DMS 273 (cell line): ENCODE measurements at regions not wholly inside any gene's neighbourhood (a gene's known extent, or its start where the extent isn't known, plus 50 kb on each side); places are given as distances from the start of the nearest gene placed in this dataset.
"Not testable (repeated sequence)": the region's sequence is repeated elsewhere in the genome, so short reads cannot be mapped to it uniquely, and the experiment has no call there.

ENCODE experiments used
- DNase-seq: peaks from one replicate; lab custom pipeline; 2025; ENCODE audit not compliant: unreplicated experiment; lab: John Stamatoyannopoulos, UW

DNA sequence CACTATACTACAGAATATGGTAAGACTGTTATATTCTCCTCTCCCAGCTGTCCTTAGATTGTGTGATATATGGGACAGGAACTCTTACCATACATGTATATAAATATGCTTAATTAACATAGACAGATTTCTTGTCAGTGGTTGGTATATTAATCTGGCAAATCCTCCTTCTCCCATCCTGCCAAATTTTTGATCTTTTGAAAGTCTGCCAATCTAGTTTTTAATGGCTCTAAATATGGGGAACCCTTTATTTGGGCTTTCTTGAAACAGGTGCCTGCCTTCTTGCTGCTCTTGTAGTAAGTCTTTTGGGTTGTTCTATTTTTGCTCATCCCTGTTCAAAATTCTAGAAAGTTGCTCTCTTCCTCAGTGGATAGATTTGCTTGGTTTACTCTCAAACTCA lies 63.5 kb downstream of the SPATA31D1 start:
- peak; percentile 4 for DNase-seq

DNA sequence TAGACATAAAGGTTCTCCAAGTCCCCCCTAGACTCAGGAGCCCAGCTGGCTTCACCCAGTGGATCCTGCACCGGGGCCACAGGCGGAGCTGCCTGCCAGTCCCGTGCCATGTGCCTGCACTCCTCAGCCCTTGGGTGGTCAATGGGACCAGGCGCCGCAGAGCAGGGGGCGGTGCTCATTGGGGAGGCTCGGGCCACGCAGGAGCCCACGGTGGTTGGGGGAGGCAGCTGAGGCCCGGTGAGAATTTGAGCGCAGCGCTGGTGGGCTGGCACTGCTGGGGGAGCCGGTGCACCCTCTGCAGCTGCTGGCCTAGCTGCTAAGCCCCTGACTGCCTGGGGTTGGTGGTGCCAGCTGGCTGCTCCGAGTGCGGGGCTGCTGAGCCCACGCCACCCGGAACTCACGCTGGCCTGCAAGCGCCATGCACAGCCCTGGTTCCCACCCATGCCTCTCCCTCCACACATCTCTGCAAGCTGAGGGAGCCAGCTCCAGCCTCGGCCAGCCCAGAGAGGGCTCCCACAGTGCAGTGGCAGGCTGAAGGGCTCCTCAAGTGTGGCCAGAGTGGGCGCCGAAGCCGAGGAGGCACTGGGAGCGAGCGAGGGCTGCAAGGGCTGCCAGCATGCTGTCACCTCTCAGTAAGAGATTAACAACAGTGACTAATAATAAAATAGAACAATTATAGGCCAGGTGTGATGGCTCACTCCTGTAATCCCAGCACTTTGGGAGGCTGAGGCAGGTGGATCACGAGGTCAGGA lies 65.9 kb downstream of the SPATA31D1 start:
- no peak for DNase-seq

DNA sequence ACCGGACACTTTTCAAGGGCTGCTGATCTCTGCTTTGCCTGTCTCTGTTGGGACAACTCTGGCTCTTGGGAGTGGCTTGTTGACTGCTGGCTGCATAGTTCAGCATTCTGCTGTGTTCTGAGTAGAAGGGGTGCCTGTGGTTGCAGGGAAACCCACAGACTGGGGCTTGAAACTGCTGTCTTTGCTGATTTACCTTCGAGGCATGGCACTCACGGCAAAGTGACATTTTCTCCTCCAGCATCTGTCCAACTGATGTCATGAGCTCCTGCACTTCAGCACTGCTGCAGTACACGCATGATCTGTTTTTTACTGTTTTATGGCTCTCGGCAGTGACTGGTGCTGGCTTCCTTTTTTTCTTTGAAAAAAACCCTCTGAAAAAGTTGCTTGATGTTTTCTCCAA lies 69.2 kb downstream of the SPATA31D1 start:
- DNase-seq: no peak

- not testable (repeated sequence) for DNase-seq
These were observed 73.2 kb downstream of the SPATA31D1 start for GRCh38 chr9:82061801-82062200.

DNA sequence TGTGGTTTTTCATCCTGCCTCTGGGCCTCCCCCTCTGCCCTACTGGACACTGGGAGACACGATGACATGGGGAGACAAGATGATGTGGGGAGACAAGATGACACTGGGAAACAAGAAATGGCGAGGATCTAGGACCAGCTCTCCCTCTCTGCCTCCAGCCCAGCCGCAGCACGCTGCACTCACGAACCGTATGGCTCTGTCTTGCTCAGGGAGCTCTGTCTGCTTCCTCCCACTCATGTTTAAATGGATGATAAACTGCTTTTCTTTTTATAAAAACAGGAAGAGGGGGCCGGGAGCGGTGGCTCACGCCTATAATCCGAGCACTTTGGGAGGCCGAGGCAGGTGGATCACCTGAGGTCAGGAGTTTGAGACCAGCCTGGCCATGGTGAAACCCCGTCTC lies 73.7 kb downstream of the SPATA31D1 start:
- no peak for DNase-seq

DNA sequence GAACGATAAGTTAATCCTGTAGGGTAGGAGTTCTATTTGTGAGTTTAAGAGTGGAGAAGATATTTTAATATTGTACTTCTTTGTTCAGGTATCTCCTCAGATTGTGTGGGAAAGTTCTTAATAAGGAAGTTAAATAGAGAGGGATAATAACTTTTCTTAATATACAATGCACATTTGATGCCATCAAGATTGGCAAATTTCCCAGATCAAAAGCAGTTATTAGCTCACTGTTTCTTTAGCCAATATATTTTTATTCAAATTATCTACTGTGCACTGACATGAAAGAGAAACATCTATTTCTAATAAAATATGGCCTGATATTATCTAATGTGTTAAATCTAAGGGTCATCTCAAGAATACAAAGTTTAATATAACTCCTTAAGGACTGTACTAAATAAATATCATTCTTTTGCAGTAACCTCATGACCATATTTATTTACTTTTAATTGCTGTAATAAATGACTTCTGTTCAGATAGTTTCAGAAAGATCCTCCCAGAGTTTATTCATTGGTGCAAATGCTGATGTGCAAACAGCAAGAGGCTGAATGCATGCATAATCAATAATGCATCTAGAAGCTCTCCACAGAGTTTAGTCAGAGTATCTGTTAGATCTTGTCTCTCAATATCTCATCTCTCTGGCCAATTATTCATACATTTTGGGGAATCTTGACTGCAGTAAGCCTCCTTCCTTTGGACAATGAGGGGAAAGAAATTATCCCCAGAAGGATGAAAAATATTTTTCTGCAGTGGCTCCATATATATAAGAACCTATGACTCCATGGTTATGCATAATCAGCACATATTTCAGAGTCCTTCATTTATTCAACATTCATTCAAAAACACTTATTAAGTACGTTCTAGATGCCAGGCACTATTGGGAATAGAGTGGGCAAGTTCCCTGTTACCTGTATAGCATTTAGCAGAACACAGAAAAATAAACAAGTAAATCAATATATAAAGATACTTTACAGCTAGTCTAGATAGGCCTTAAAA lies 85.3 kb downstream of the SPATA31D1 start:
- DNase-seq: no peak

- no peak for DNase-seq
These were observed 91.7 kb downstream of the SPATA31D1 start for GRCh38 chr9:82080265-82080664.

DNA sequence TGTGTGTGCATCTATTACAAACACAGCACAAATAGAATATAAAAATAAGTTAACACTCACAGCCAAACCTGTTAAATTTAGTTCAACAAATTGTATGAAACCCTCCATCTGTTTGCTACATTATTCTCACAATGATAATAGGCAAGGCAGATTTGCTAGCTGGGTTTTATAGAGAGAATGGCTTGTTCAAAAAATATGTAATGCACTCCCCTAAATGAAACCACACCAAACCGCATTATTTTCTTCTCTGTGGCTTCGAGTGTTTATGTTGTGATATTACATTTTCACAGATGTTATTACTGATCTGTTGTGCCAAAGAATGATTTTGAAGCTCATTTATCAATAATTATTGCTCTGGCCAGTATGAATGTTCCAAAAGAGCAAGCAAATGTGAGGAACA lies 92.9 kb downstream of the SPATA31D1 start:
- no peak for DNase-seq

GRCh38 chr9:82082563-82082962 lies 94.0 kb downstream of the SPATA31D1 start:
- DNase-seq: no peak

DNA sequence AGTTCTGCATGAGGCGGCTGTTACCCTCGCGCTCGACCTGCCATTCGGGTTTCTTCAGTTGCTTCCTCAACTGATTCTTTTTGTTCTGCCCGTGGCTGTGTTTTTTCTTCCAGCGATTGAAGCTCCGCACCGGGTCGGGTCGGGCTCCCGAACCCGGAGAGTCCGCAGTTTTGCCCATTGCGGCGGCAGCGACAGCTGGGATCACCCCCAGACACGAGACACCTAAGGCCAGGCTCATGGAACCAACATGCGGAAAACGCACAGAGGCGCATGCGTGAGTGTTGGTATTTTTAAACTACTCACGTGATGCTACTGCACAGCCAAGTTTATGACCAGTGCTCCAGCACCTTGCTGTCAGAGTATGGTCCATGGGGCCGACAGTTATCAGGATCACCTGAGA lies 100.0 kb downstream of the SPATA31D1 start:
- no peak for DNase-seq

- DNase-seq: no peak
These were observed 101.5 kb downstream of the SPATA31D1 start for GRCh38 chr9:82090046-82090445.

- no peak for DNase-seq
These were observed 102.5 kb downstream of the SPATA31D1 start for GRCh38 chr9:82091100-82091499.

DNA sequence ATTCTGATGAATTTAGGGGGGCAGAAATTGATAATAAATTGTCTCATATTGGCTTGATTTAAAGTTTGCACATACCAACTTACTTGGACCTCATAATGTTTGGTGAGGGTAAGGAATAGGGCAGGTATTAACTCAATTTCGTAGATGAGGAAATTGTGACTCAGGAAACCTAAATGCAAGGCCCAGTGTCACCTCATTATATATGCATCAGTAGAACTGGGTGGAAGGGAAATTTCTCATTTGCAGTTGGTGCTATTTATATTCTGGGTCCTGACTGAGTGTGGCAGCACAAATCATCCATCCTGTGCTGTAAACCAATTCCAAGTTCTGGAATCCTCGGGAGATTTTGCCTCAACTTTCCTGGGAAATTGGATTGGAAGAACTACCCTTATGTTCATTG lies 103.0 kb downstream of the SPATA31D1 start:
- DNase-seq: no peak

DNA sequence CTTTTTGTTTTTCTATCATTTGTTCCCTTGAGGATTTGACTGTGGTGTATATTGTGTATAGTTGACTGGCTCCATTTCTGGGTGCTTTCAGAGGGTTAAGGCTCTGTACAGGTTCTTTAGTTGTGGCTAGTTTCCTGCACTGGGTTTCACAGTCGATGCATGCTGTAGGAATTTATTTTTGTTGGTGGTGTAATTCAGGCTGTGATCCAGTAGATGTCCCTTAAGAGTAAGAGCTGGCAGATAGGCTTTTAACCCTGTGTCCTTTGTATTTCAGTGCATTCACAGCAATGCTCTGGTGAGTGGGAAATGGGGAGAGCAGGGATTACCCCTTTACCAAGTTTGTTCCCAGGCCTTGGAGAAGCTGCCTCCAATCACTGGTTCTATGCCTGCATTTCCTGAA lies 112.9 kb downstream of the SPATA31D1 start:
- peak; percentile 17 for DNase-seq

DNA sequence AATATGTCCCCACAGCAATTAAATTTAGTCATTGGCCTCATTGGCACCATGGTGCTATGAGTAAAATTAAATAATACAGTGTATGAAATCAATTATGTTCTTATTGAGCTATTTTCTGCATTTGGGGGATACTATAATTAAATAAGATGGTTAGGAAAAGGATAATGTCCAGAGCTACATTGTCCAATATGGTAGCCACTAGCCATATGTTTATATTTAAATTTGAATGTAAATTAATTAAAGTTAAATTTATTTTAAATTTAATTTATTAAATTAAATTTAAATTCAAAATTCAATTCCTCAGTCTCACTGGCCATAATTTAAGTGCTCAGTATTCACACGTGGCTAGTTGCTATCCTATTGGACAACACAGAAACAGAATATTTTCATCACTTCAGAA lies 115.7 kb downstream of the SPATA31D1 start:
- DNase-seq: no peak

GRCh38 chr9:82105729-82106128 lies 117.2 kb downstream of the SPATA31D1 start:
- no peak for DNase-seq

GRCh38 chr9:82106536-82106935 lies 118.0 kb downstream of the SPATA31D1 start:
- DNase-seq: no peak

DNA sequence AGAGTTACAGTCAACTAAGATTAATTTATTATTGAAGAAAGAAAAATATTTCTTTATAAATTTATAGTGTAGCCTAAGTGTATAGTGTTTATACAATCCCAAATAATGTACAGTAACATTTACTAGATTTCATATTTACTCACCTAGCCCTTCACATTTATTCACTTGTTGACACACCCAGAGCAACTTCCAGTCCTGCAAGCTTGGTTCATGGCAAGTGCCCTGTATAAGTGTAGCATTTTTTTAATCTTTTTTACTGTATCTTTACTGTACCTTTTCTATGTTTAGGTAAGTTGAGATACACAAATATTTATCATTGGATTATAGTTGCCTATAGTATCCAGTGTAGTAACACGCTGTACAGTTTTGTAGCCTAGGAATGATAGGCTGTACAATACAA lies 119.9 kb downstream of the SPATA31D1 start:
- no peak for DNase-seq

DNA sequence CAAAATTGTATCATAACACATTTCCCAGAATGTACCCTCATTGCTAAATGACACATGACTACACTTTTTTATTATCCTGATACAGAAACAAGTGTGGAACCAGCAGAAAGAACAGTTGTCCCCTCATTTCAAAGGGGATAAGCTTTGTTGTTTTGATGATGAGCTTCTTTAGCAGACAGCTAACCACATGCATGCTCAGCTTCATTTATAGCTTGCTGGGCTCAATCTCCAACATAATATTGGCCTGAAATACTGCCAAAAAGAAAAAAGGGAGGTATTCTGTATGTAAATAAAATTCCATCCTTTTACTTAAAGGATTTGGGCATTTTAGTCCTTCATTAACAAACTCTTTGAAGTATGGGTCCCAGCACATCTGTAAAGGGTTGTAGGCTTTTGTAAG lies 120.4 kb downstream of the SPATA31D1 start:
- no peak for DNase-seq

DNA sequence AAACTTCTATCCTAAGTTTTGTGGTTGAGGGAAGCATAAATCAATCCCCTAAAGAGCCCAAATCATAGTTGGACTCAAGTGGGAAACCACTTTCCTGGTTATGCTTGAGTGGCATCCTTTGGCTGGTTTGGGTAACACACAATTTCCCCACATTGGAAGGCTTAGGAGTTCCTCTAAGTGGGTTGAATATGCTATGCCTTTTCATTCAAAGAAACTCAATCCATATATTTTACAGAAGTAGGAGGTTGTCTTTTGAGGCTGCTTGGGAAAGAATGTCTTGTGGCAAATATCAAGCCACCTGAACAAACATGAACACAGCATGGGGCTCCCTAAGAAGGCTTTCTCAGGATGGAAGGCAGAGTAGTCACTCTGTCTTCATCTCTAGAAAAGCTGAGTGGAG lies 121.1 kb downstream of the SPATA31D1 start:
- DNase-seq: no peak

DNA sequence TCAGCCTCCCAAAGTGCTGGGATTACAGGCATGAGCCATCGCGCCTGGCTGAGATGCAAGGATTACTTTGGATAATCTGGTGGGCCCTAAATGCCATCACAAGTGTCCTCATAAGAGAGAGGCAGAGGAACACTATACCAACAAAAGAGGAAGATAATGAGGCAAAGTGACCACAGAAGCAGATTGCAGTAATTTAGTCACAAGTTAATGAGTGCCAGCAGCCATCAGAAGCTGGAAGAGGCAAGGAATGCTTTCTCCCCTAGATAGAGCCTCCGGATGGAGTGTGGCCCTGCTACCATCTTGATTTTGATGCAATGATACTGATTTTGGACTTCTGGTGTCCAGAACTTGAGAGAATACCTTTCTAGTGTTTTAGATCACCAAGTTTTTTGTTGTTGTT lies 122.3 kb downstream of the SPATA31D1 start:
- DNase-seq: no peak

- DNase-seq: no peak
These were observed 126.8 kb downstream of the SPATA31D1 start for GRCh38 chr9:82115331-82115730.
